IPS-18c (cell line): ENCODE measurements at regions not wholly inside any gene's neighbourhood (a gene's known extent, or its start where the extent isn't known, plus 50 kb on each side); places are given as distances from the start of the nearest gene placed in this dataset.

Experiments used
- H3K4me3 ChIP-seq: 2 replicates; pipeline ENCODE4 v1.7.0; 2013; ENCODE audit warnings: low read depth, mild to moderate bottlenecking, low read length, moderate library complexity; ENCODE audit not compliant: insufficient read depth
- H3K9me3 ChIP-seq: one replicate; pipeline ENCODE4 v1.6.1; 2013; ENCODE audit warnings: mild to moderate bottlenecking, low read length, moderate library complexity; ENCODE audit not compliant: control insufficient read depth, insufficient read depth

GRCh38 chr6:113351173-113351834, 505.8 kb upstream of the MARCKS start:
- H3K4me3 ChIP-seq, result no peak overlapping the region

GRCh38 chr6:113352029-113352801, 504.9 kb upstream of the MARCKS start:
- no peak overlapping the region for H3K4me3 ChIP-seq
- H3K9me3 ChIP-seq, result no peaks in the 10 kb centered on the region

More at GRCh38 chr6:113351173-113351834, 505.8 kb upstream of the MARCKS start:
- H3K9me3 ChIP-seq, result no peaks in the 10 kb centered on the region

- no peak overlapping the region for H3K4me3 ChIP-seq
- no peaks in the 10 kb centered on the region for H3K9me3 ChIP-seq
Measured at GRCh38 chr6:113352831-113353230, 504.3 kb upstream of the MARCKS start.

- Histone ChIP-seq H3K9me3 (no peaks in the 10 kb centered on the region), H3K4me3 (no peak overlapping the region)
Measured at GRCh38 chr6:113353392-113353791, 503.8 kb upstream of the MARCKS start.

GRCh38 chr6:113354204-113354895, 502.8 kb upstream of the MARCKS start:
- Histone ChIP-seq H3K4me3 (no peak overlapping the region), H3K9me3 (no peaks in the 10 kb centered on the region)

GRCh38 chr6:113356139-113356538, 501.0 kb upstream of the MARCKS start:
- Histone ChIP-seq H3K9me3 (no peaks in the 10 kb centered on the region), H3K4me3 (no peak overlapping the region)

DNA sequence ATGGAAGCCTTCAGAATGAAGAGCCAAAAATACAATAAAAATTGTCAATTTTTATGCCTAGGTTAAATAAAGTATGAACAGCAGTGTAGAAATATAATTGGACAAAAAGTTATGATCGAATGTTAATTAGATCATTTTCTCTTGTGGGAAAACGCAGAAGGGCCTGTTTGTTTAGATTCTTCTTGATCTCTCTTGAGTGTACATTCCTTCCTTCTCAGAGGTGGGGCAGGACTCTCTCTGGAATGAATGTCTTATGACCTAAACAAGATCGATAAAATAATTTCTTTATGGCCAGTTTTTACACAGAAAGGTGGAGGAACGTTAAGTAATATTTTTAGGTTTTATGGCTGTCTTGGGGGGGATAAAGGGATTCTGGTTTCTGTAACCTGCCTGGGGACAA, 500.1 kb upstream of the MARCKS start:
- H3K9me3 ChIP-seq, result no peaks in the 10 kb centered on the region
- no peak overlapping the region for H3K4me3 ChIP-seq

- H3K4me3 ChIP-seq, result no peak overlapping the region
- no peaks in the 10 kb centered on the region for H3K9me3 ChIP-seq
Measured at GRCh38 chr6:113358063-113358583, 499.0 kb upstream of the MARCKS start.

- no peak overlapping the region for H3K4me3 ChIP-seq
- H3K9me3 ChIP-seq, result no peaks in the 10 kb centered on the region
Measured at GRCh38 chr6:113359155-113360140, 497.7 kb upstream of the MARCKS start.

GRCh38 chr6:113361014-113361645, 496.0 kb upstream of the MARCKS start:
- no peaks in the 10 kb centered on the region for H3K9me3 ChIP-seq
- no peak overlapping the region for H3K4me3 ChIP-seq

DNA sequence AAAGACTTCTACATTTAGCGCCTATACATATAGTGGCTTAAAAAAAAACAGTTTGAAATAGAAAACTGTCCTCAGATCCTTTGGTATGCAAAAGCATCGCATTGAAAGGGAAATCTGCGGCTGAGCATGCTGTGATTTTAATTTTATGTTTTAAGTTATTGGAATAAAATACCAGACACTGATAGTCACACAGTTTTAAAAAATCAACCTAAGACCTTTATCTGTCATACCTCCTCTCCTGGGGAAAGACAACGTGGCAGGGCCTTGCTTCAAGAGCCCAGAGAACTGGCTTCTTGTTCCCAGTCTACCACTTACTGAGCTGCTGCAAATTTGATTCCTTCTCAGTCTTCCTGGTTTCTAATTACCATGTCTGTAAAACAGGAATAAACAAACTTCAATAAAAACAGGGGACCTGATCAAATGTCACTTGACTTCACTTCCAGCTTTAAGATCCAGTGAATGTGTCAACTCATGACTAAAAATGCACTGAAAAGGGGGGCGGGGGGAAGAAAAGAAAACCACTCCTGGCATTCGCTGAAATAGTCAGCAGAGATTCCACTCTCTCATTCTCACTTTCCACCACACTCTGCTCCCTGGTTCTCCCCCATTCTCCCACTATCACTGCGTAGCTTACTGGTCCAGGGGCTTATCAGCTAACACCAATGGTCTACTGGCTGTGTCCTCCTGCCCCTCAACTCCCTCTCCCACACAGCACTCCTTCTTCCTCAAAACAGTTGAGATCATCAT, 494.7 kb upstream of the MARCKS start:
- H3K4me3 ChIP-seq, result no peak overlapping the region

GRCh38 chr6:113363048-113363798, 493.9 kb upstream of the MARCKS start:
- no peak overlapping the region for H3K4me3 ChIP-seq
- H3K9me3 ChIP-seq, result no peaks in the 10 kb centered on the region

More for the DNA sequence above, 494.7 kb upstream of the MARCKS start:
- no peaks in the 10 kb centered on the region for H3K9me3 ChIP-seq

DNA sequence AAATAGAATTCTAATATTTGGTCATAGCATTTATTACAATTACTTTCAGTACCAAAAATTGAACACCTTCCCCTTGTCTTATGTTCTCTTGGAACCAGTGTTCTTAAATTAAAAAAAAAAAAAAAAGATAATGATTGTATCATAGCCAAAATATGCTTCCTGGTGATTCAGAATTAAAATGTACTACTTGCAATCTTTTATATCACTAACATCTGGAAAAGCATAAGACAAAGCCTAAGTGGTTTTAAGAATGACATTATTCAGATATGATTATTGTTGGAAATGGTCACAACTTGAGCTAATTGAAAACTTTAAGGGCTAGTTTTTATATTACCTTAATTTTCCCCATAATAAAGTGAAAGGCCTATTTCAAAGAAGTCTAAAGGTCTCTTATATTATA, 493.3 kb upstream of the MARCKS start:
- no peak overlapping the region for H3K4me3 ChIP-seq
- no peaks in the 10 kb centered on the region for H3K9me3 ChIP-seq

- no peaks in the 10 kb centered on the region for H3K9me3 ChIP-seq
- H3K4me3 ChIP-seq, result no peak overlapping the region
Measured at GRCh38 chr6:113364766-113365165, 492.4 kb upstream of the MARCKS start.

DNA sequence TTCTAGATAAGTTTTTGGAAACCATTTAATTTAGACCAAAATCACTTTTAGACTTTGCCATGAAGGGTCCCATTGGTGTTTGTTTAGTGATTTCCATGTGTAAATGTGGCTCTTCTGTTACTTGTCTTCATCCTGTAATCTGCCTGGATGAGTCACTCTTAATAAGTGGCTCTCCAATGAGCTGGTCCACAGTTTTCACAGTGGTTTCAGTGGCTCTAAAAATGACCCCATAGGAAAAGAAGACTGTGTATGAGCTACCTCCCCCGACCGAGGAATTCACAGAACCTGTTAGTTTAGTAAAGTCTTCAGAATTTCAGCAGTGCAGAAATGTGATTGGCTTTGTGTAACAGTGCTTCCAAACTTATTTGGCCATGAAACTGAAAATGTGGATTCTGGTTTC, 492.0 kb upstream of the MARCKS start:
- no peak overlapping the region for H3K4me3 ChIP-seq

More for the DNA sequence above, 492.0 kb upstream of the MARCKS start:
- no peaks in the 10 kb centered on the region for H3K9me3 ChIP-seq
